OCI-LY3 (cell line): ENCODE measurements at regions not wholly inside any gene's neighbourhood (a gene's known extent, or its start where the extent isn't known, plus 50 kb on each side); places are given as distances from the start of the nearest gene placed in this dataset.
"Not testable (repeated sequence)": the region's sequence is repeated elsewhere in the genome, so short reads cannot be mapped to it uniquely, and the experiment has no call there.

ENCODE experiments used
- H2AFZ ChIP-seq: fragments of 200-600, 300-600 bp; shearing (Covaris generic); 2 replicates; pipeline ENCODE4 v1.6.0; 2014; ENCODE audit warnings: antibody characterized with exemption, low read depth, low read length
- H3K27ac ChIP-seq: fragments of 200-600, 300-600 bp; sonication (generic); 2 replicates; pipeline ENCODE4 v1.5.1; 2014; ENCODE audit warnings: mild to moderate bottlenecking, low read length, moderate library complexity, mixed read lengths
- H3K27me3 ChIP-seq: fragments of 200-600, 300-600 bp; sonication (generic); 2 replicates; pipeline ENCODE4 v1.6.1; 2014; ENCODE audit warnings: low read depth, low read length, mixed read lengths
- H3K36me3 ChIP-seq: fragments of 200-600, 300-600 bp; sonication (generic); replicated peaks from 2 replicates; pipeline ENCODE3; 2014; ENCODE audit warnings: low read depth, low read length, mixed read lengths
- H3K4me1 ChIP-seq: fragments of 300-600, 200-600 bp; sonication (generic); 2 replicates; pipeline ENCODE4 v1.6.1; 2014; ENCODE audit warnings: low read length, mixed read lengths
- H3K4me2 ChIP-seq: fragments of 200-600, 300-600 bp; sonication (generic); 2 replicates; pipeline ENCODE4 v1.6.1; 2014; ENCODE audit warnings: low read length, mixed read lengths
- H3K4me3 ChIP-seq: fragments of 300-600, 200-600 bp; sonication (generic); 2 replicates; pipeline ENCODE4 v1.5.1; 2014; ENCODE audit warnings: antibody characterized with exemption, mild to moderate bottlenecking, low read length, moderate library complexity
- H3K79me2 ChIP-seq: fragments of 300-600, 200-600 bp; shearing (Covaris generic); 2 replicates; pipeline ENCODE4 v1.6.1; 2014; ENCODE audit warnings: mild to moderate bottlenecking, low read length, mixed read lengths
- H3K9ac ChIP-seq: fragments of 300-600, 200-600 bp; shearing (Covaris generic); 2 replicates; pipeline ENCODE4 v1.6.0; 2014; ENCODE audit warnings: mild to moderate bottlenecking, low read length, moderate library complexity
- H3K9me3 ChIP-seq: fragments of 200-600, 300-600 bp; shearing (Covaris generic); 2 replicates; pipeline ENCODE4 v1.6.1; 2014; ENCODE audit warnings: low read length, mixed read lengths; ENCODE audit not compliant: insufficient read depth
- H4K20me1 ChIP-seq: fragments of 200-600, 300-600 bp; sonication (generic); 2 replicates; pipeline ENCODE4 v1.6.1; 2016; ENCODE audit warnings: low read length, mixed read lengths; ENCODE audit not compliant: insufficient read depth
- CTCF ChIP-seq: fragments of 200-600, 300-600 bp; sonication (generic); IDR thresholded peaks from 2 replicates; pipeline ENCODE4 v1.5.1; 2014; ENCODE audit warnings: antibody characterized with exemption, low read length, low read depth
- EZH2phosphoT487 ChIP-seq: fragments of 200-600 bp; shearing (Covaris generic); IDR thresholded peaks from 2 replicates; pipeline ENCODE4 v1.6.1; 2018; ENCODE audit warnings: antibody characterized with exemption, mixed run types, low read depth

- Histone ChIP-seq H3K27ac (no peak overlapping the region), H3K27me3 (no peaks in the 10 kb centered on the region), H3K4me1 (no peaks in the 10 kb centered on the region), H3K79me2 (no peaks in the 10 kb centered on the region), H4K20me1 (no peaks in the 10 kb centered on the region), H3K4me3 (no peak overlapping the region), H3K36me3 (no peaks in the 10 kb centered on the region), H3K4me2 (no peak overlapping the region), H3K9ac (no peak overlapping the region), H3K9me3 (no peaks in the 10 kb centered on the region), H2AFZ (no peak overlapping the region)
- TF ChIP-seq CTCF (no peak), EZH2phosphoT487 (no peak)
These were observed 615.1 kb downstream of the CENPC start for GRCh38 chr4:66930206-66930605.

GRCh38 chr4:66929748-66930147, 615.6 kb downstream of the CENPC start:
- Histone ChIP-seq H3K27ac (no peak overlapping the region), H3K4me2 (no peak overlapping the region), H3K9ac (no peak overlapping the region), H3K27me3 (no peaks in the 10 kb centered on the region), H2AFZ (no peak overlapping the region), H3K9me3 (no peaks in the 10 kb centered on the region), H4K20me1 (no peaks in the 10 kb centered on the region), H3K4me1 (no peaks in the 10 kb centered on the region), H3K4me3 (no peak overlapping the region), H3K79me2 (no peaks in the 10 kb centered on the region), H3K36me3 (no peaks in the 10 kb centered on the region)
- TF ChIP-seq CTCF, result no peak
- no peak for TF ChIP-seq EZH2phosphoT487

- not testable (repeated sequence) for H3K4me3 ChIP-seq, H4K20me1 ChIP-seq, H2AFZ ChIP-seq, H3K4me1 ChIP-seq, H3K9ac ChIP-seq, H3K27ac ChIP-seq, H3K9me3 ChIP-seq, H3K79me2 ChIP-seq, H3K4me2 ChIP-seq, H3K27me3 ChIP-seq, H3K36me3 ChIP-seq
These were observed 616.4 kb downstream of the CENPC start for GRCh38 chr4:66928881-66929280.

- Histone ChIP-seq H3K9me3 (no peaks in the 10 kb centered on the region), H3K9ac (no peak overlapping the region), H2AFZ (no peak overlapping the region), H3K79me2 (no peaks in the 10 kb centered on the region), H3K36me3 (no peaks in the 10 kb centered on the region), H3K4me2 (no peak overlapping the region), H3K27ac (no peak overlapping the region), H3K4me1 (peaks cover 4% of the 10 kb centered on the region), H3K4me3 (no peak overlapping the region), H3K27me3 (no peaks in the 10 kb centered on the region), H4K20me1 (no peaks in the 10 kb centered on the region)
- TF ChIP-seq EZH2phosphoT487, result no peak
- no peak for TF ChIP-seq CTCF
These were observed 617.4 kb downstream of the CENPC start for GRCh38 chr4:66927937-66928336.

- H3K9me3 ChIP-seq, result no peaks in the 10 kb centered on the region
- no peaks in the 10 kb centered on the region for H3K79me2 ChIP-seq
- H3K27ac ChIP-seq, result no peak overlapping the region
- H3K27me3 ChIP-seq, result no peaks in the 10 kb centered on the region
- H3K4me2 ChIP-seq, result no peak overlapping the region
- TF ChIP-seq EZH2phosphoT487 (no peak), CTCF (no peak)
- H4K20me1 ChIP-seq, result no peaks in the 10 kb centered on the region
- no peaks in the 10 kb centered on the region for H3K36me3 ChIP-seq
- H3K9ac ChIP-seq, result no peak overlapping the region
- H2AFZ ChIP-seq, result no peak overlapping the region
- peaks cover 7% of the 10 kb centered on the region for H3K4me1 ChIP-seq
- H3K4me3 ChIP-seq, result no peak overlapping the region
These were observed 618.6 kb downstream of the CENPC start for GRCh38 chr4:66926687-66927086.
